Activated CD8-positive, alpha-beta memory T cell treated with anti-CD3 and anti-CD28 coated beads, Interleukin-2, amount 50 U/mL, for 4 hours (primary cell): ENCODE measurements at regions not wholly inside any gene's neighbourhood (a gene's known extent, or its start where the extent isn't known, plus 50 kb on each side); places are given as distances from the start of the nearest gene placed in this dataset.

ENCODE experiments used
- DNase-seq: peaks from one replicate; pipeline ENCODE4 v3.0.0-alpha.2; 2020

- DNase-seq = no peak
Observed at GRCh38 chr14:22449600-22449905, 139.5 kb downstream of the DAD1 start.

GRCh38 chr14:22448905-22449599, 140.0 kb downstream of the DAD1 start:
- DNase-seq = no peak

GRCh38 chr14:22448035-22448904, 140.8 kb downstream of the DAD1 start:
- no peak for DNase-seq

GRCh38 chr14:22438742-22439141, 150.3 kb downstream of the DAD1 start:
- DNase-seq = no peak

- DNase-seq = no peak
Observed at GRCh38 chr14:22434901-22435550, 154.0 kb downstream of the DAD1 start.

GRCh38 chr14:22434030-22434429, 155.0 kb downstream of the DAD1 start:
- DNase-seq = no peak

GRCh38 chr14:22433069-22433468, 156.0 kb downstream of the DAD1 start:
- DNase-seq = no peak

GRCh38 chr14:22432348-22432976, 156.6 kb downstream of the DAD1 start:
- no peak for DNase-seq

- no peak for DNase-seq
Observed at GRCh38 chr14:22429546-22430294, 159.3 kb downstream of the DAD1 start.

GRCh38 chr14:22428700-22429291, 160.2 kb downstream of the DAD1 start:
- no peak for DNase-seq

GRCh38 chr14:22427771-22428231, 161.2 kb downstream of the DAD1 start:
- no peak for DNase-seq

- no peak for DNase-seq
Observed at GRCh38 chr14:22426711-22427110, 162.3 kb downstream of the DAD1 start.

- DNase-seq = no peak
Observed at GRCh38 chr14:22423958-22424357, 165.1 kb downstream of the DAD1 start.

- DNase-seq = no peak
Observed at GRCh38 chr14:22422238-22422637, 166.8 kb downstream of the DAD1 start.

- no peak for DNase-seq
Observed at GRCh38 chr14:22420598-22421186, 168.3 kb downstream of the DAD1 start.

GRCh38 chr14:22419620-22420019, 169.4 kb downstream of the DAD1 start:
- DNase-seq = no peak

GRCh38 chr14:22418631-22419030, 170.4 kb downstream of the DAD1 start:
- no peak for DNase-seq

- DNase-seq = no peak
Observed at GRCh38 chr14:22417914-22418313, 171.1 kb downstream of the DAD1 start.

GRCh38 chr14:22416193-22416592, 172.8 kb downstream of the DAD1 start:
- DNase-seq = no peak

- no peak for DNase-seq
Observed at GRCh38 chr14:22415605-22415959, 173.4 kb downstream of the DAD1 start.

GRCh38 chr14:22414876-22415604, 174.0 kb downstream of the DAD1 start:
- DNase-seq = no peak
